ENCODE measurements at regions not wholly inside any gene's neighbourhood (a gene's known extent, or its start where the extent isn't known, plus 50 kb on each side); places are given as distances from the start of the nearest gene placed in this dataset.

DNA sequence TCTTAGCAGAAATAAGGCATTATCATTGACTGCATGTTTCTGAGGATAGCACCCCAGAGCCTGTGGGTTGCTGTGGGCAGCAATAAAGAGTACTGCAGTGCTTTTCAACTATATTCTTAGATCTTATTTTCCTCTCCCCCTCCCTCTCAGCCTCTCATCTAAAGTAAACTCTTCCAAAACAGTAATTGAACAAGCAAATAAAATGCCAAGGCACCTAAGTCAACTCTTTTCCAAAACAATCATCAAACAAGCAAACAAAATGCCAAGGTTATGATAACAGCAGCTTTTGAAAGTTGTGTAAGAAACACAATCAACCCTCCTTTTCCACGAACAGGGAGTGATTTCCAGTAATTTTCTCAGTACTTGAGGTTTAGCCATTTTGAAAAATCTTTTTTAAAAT, 1542.6 kb downstream of the AACS start:
- TF ChIP-seq, protein P1, sequence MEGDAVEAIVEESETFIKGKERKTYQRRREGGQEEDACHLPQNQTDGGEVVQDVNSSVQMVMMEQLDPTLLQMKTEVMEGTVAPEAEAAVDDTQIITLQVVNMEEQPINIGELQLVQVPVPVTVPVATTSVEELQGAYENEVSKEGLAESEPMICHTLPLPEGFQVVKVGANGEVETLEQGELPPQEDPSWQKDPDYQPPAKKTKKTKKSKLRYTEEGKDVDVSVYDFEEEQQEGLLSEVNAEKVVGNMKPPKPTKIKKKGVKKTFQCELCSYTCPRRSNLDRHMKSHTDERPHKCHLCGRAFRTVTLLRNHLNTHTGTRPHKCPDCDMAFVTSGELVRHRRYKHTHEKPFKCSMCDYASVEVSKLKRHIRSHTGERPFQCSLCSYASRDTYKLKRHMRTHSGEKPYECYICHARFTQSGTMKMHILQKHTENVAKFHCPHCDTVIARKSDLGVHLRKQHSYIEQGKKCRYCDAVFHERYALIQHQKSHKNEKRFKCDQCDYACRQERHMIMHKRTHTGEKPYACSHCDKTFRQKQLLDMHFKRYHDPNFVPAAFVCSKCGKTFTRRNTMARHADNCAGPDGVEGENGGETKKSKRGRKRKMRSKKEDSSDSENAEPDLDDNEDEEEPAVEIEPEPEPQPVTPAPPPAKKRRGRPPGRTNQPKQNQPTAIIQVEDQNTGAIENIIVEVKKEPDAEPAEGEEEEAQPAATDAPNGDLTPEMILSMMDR (conservative IDR thresholded peaks at IDR 0.05), result no peak
- no peak for TF ChIP-seq EZH2 (IDR thresholded peaks at IDR 0.05; ENCODE audit: low read depth)
